Trophoblast cell (in vitro differentiated cells and primary cell): ENCODE measurements at regions not wholly inside any gene's neighbourhood (a gene's known extent, or its start where the extent isn't known, plus 50 kb on each side); places are given as distances from the start of the nearest gene placed in this dataset.

Experiments
- DNase-seq, 2 donors: peaks; one replicate each; pipeline ENCODE4 v3.0.0-alpha.2; 2016
- H2AFZ ChIP-seq: 2 replicates; pipeline ENCODE4 v1.6.1; 2013; ENCODE audit warnings: low read length, moderate library complexity, mild to moderate bottlenecking; ENCODE audit not compliant: insufficient read depth, poor library complexity
- H2AK5ac ChIP-seq: 2 replicates; pipeline ENCODE4 v1.6.1; 2013; ENCODE audit warnings: mild to moderate bottlenecking, low read length
- H2BK120ac ChIP-seq: 2 replicates; pipeline ENCODE4 v1.6.1; 2013; ENCODE audit warnings: low read length, mild to moderate bottlenecking, moderate library complexity; ENCODE audit not compliant: insufficient read depth, poor library complexity
- H2BK12ac ChIP-seq: 2 replicates; pipeline ENCODE4 v1.6.1; 2013; ENCODE audit warnings: mild to moderate bottlenecking, low read length, moderate library complexity
- H2BK5ac ChIP-seq: 2 replicates; pipeline ENCODE4 v1.6.1; 2013; ENCODE audit warnings: low read length, low read depth, moderate library complexity, mild to moderate bottlenecking; ENCODE audit not compliant: poor library complexity
- H3K14ac ChIP-seq: 2 replicates; pipeline ENCODE4 v1.6.1; 2013; ENCODE audit warnings: mild to moderate bottlenecking, low read length
- H3K18ac ChIP-seq: 2 replicates; pipeline ENCODE4 v1.6.1; 2013; ENCODE audit warnings: mild to moderate bottlenecking, low read length
- H3K23ac ChIP-seq: 2 replicates; pipeline ENCODE4 v1.6.1; 2013; ENCODE audit warnings: low read length
- H3K27ac ChIP-seq: 2 replicates; pipeline ENCODE4 v1.5.1; 2013; ENCODE audit warnings: low read depth, mild to moderate bottlenecking, inconsistent platforms, low read length, moderate library complexity
- H3K27me3 ChIP-seq: 2 replicates; pipeline ENCODE4 v1.6.1; 2013; ENCODE audit warnings: inconsistent platforms, mild to moderate bottlenecking, low read length, moderate library complexity; ENCODE audit not compliant: insufficient read depth
- H3K36me3 ChIP-seq, 2 experiments: 1 replicate in 1 of 2; 2 replicates in 1 of 2; pipeline ENCODE4 v1.6.1; 2013; ENCODE audit warnings: low read length in 2 of 2, mild to moderate bottlenecking in 2 of 2, moderate library complexity in 1 of 2; ENCODE audit not compliant: insufficient read depth in 2 of 2, control insufficient read depth in 1 of 2
- H3K4ac ChIP-seq: 2 replicates; pipeline ENCODE4 v1.6.1; 2013; ENCODE audit warnings: low read depth, mild to moderate bottlenecking, low read length, moderate library complexity
- H3K4me1 ChIP-seq, 2 experiments: 1 replicate in 1 of 2; 2 replicates in 1 of 2; pipeline ENCODE4 v1.6.1; 2013; ENCODE audit warnings: low read length in 2 of 2, mild to moderate bottlenecking in 2 of 2, moderate library complexity in 1 of 2; ENCODE audit not compliant: insufficient read depth in 2 of 2, control insufficient read depth in 1 of 2
- H3K4me2 ChIP-seq: 2 replicates; pipeline ENCODE4 v1.6.1; 2013; ENCODE audit warnings: inconsistent platforms, mild to moderate bottlenecking, low read length, moderate library complexity
- H3K4me3 ChIP-seq: 2 replicates; pipeline ENCODE4 v1.5.1; 2013; ENCODE audit warnings: mild to moderate bottlenecking, low read depth, low read length, inconsistent platforms
- H3K79me1 ChIP-seq: one replicate; pipeline ENCODE4 v1.6.1; 2013; ENCODE audit warnings: low read length
- H3K79me2 ChIP-seq: 2 replicates; pipeline ENCODE4 v1.6.1; 2013; ENCODE audit warnings: low read length, mild to moderate bottlenecking; ENCODE audit not compliant: control insufficient read depth, insufficient read depth, poor library complexity
- H3K9ac ChIP-seq: 2 replicates; pipeline ENCODE4 v1.6.1; 2013; ENCODE audit warnings: mild to moderate bottlenecking, low read length
- H3K9me3 ChIP-seq: 2 replicates; pipeline ENCODE4 v1.6.1; 2013; ENCODE audit warnings: low read depth, mild to moderate bottlenecking, control low read depth, inconsistent platforms, low read length; ENCODE audit not compliant: insufficient read depth
- H4K12ac ChIP-seq: 2 replicates; pipeline ENCODE4 v1.6.1; 2013; ENCODE audit warnings: low read depth, mild to moderate bottlenecking, low read length, moderate library complexity
- H4K8ac ChIP-seq: 2 replicates; pipeline ENCODE4 v1.6.1; 2013; ENCODE audit warnings: low read depth, mild to moderate bottlenecking, low read length, moderate library complexity
- H4K91ac ChIP-seq: one replicate; pipeline ENCODE4 v1.6.1; 2013; ENCODE audit warnings: low read depth, mild to moderate bottlenecking, low read length, moderate library complexity
- WGBS: extraction: QIAGEN DNeasy Blood & Tissue Kit; methylation state at CpG from one replicate; pipeline ENCODE4 v1.1.7; 2013; ENCODE audit warnings: missing lambda C conversion rate; ENCODE audit not compliant: insufficient read length, insufficient coverage; ENCODE audit errors: extremely low coverage; 5-methylcytosine and 5-hydroxymethylcytosine counted together

- H2BK120ac ChIP-seq: no peak overlapping the region
- no CpG with 5 or more reads among the region's 2 CpGs for WGBS
Measured at GRCh38 chr12:18878676-18879180, 140.8 kb downstream of the CAPZA3 start.

GRCh38 chr12:18882690-18883089 is 144.8 kb downstream of the CAPZA3 start:
- H3K27ac ChIP-seq: no peak overlapping the region
- no peak overlapping the region for H3K4ac ChIP-seq
- no peak overlapping the region for H2BK5ac ChIP-seq
- H2AFZ ChIP-seq: no peak overlapping the region
- H3K23ac ChIP-seq: no peak overlapping the region
- H3K36me3 ChIP-seq: no peaks in the 10 kb centered on the region
- no peaks in the 10 kb centered on the region for H3K9me3 ChIP-seq
- no peak overlapping the region for H2BK12ac ChIP-seq
- no peak overlapping the region for H4K8ac ChIP-seq
- H4K91ac ChIP-seq: no peak overlapping the region
- no peak overlapping the region for H3K4me2 ChIP-seq
- H4K12ac ChIP-seq: no peak overlapping the region
- no peaks in the 10 kb centered on the region for H3K79me2 ChIP-seq
- no peak overlapping the region for H3K9ac ChIP-seq
- H3K14ac ChIP-seq: no peak overlapping the region
- no peak overlapping the region for H2BK120ac ChIP-seq
- no peaks in the 10 kb centered on the region for H3K79me1 ChIP-seq
- no peaks in the 10 kb centered on the region for H3K4me1 ChIP-seq
- no peak overlapping the region for H3K4me3 ChIP-seq
- no peak overlapping the region for H3K18ac ChIP-seq
- no CpG with 5 or more reads among the region's 5 CpGs for WGBS
- no peak for DNase-seq
- H3K27me3 ChIP-seq: no peaks in the 10 kb centered on the region
- H2AK5ac ChIP-seq: no peak overlapping the region

More at GRCh38 chr12:18878676-18879180, 140.8 kb downstream of the CAPZA3 start:
- Histone ChIP-seq H3K27me3 (no peaks in the 10 kb centered on the region), H3K23ac (no peak overlapping the region), H2BK12ac (no peak overlapping the region), H3K4me3 (no peak overlapping the region), H3K18ac (no peak overlapping the region), H3K79me1 (no peaks in the 10 kb centered on the region), H3K4me1 (no peaks in the 10 kb centered on the region), H4K12ac (no peak overlapping the region), H3K9me3 (no peaks in the 10 kb centered on the region), H4K91ac (no peak overlapping the region), H3K14ac (no peak overlapping the region), H3K9ac (no peak overlapping the region), H3K36me3 (no peaks in the 10 kb centered on the region), H3K27ac (no peak overlapping the region), H2AK5ac (no peak overlapping the region), H4K8ac (no peak overlapping the region), H3K4ac (no peak overlapping the region), H2AFZ (no peak overlapping the region), H3K79me2 (no peaks in the 10 kb centered on the region), H3K4me2 (no peak overlapping the region), H2BK5ac (no peak overlapping the region)
- DNase-seq: no peak

GRCh38 chr12:18886962-18887361 is 149.0 kb downstream of the CAPZA3 start:
- no peaks in the 10 kb centered on the region for H3K9me3 ChIP-seq
- H2BK5ac ChIP-seq: no peak overlapping the region
- H2BK12ac ChIP-seq: no peak overlapping the region
- no peak for DNase-seq
- no peak overlapping the region for H3K4me3 ChIP-seq
- H4K91ac ChIP-seq: no peak overlapping the region
- no peaks in the 10 kb centered on the region for H3K79me2 ChIP-seq
- H3K4ac ChIP-seq: no peak overlapping the region
- no peak overlapping the region for H4K12ac ChIP-seq
- no peak overlapping the region for H3K9ac ChIP-seq
- WGBS: no CpG with 5 or more reads among the region's 3 CpGs
- H3K79me1 ChIP-seq: no peaks in the 10 kb centered on the region
- H3K4me1 ChIP-seq: peaks cover 2 to 4% of the 10 kb centered on the region in 2 experiments
- H3K18ac ChIP-seq: no peak overlapping the region
- H3K14ac ChIP-seq: no peak overlapping the region
- no peak overlapping the region for H3K4me2 ChIP-seq
- no peak overlapping the region for H2BK120ac ChIP-seq
- H4K8ac ChIP-seq: no peak overlapping the region
- H2AK5ac ChIP-seq: no peak overlapping the region
- no peak overlapping the region for H3K23ac ChIP-seq
- no peaks in the 10 kb centered on the region for H3K27me3 ChIP-seq
- H3K36me3 ChIP-seq: no peaks in the 10 kb centered on the region
- H3K27ac ChIP-seq: no peak overlapping the region
- H2AFZ ChIP-seq: no peak overlapping the region

DNA sequence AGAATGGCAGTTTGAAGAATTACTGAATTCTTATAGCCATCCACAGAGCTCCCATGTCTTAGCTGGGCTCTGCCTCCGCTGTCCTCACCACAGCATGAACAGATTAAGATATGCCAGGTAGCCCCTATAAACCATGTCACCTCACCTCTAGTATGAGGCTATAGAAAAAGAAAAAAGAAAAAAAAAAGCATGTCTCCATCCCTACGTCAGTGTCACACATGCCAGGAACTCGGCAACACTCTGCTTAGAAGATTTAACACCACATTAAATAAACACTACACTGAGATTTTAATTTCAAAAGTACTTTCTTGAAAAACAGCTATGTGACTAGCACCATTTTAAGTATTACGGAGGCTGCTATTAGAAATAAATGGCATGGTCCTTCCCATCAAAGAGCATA is 149.4 kb downstream of the CAPZA3 start:
- no peak overlapping the region for H3K4ac ChIP-seq
- no peak overlapping the region for H3K23ac ChIP-seq
- no peak overlapping the region for H4K8ac ChIP-seq
- no peaks in the 10 kb centered on the region for H3K9me3 ChIP-seq
- no peak overlapping the region for H4K91ac ChIP-seq
- DNase-seq: no peak
- H2BK12ac ChIP-seq: no peak overlapping the region
- H3K27me3 ChIP-seq: no peaks in the 10 kb centered on the region
- H3K36me3 ChIP-seq: no peaks in the 10 kb centered on the region
- no peak overlapping the region for H3K4me3 ChIP-seq
- WGBS: no CpG with 5 or more reads among the region's 4 CpGs
- H2AK5ac ChIP-seq: no peak overlapping the region
- no peak overlapping the region for H3K27ac ChIP-seq
- no peak overlapping the region for H4K12ac ChIP-seq
- no peaks in the 10 kb centered on the region for H3K79me1 ChIP-seq
- H2AFZ ChIP-seq: no peak overlapping the region
- H3K14ac ChIP-seq: no peak overlapping the region
- no peak overlapping the region for H3K9ac ChIP-seq
- H3K79me2 ChIP-seq: no peaks in the 10 kb centered on the region
- no peak overlapping the region for H3K4me2 ChIP-seq
- peaks cover 2 to 4% of the 10 kb centered on the region in 2 experiments for H3K4me1 ChIP-seq
- H2BK5ac ChIP-seq: no peak overlapping the region
- H2BK120ac ChIP-seq: no peak overlapping the region
- no peak overlapping the region for H3K18ac ChIP-seq
